A673 (cell line): ENCODE measurements at regions not wholly inside any gene's neighbourhood (a gene's known extent, or its start where the extent isn't known, plus 50 kb on each side); places are given as distances from the start of the nearest gene placed in this dataset.

ENCODE experiments used
- BruUV-seq: library from RNA; stranded (reverse); fragments of 400-500 nt; replicated peaks from 2 replicates; lab custom pipeline; 2021; lab: Mats Ljungman, UMichigan
- CTCF ChIA-PET: fragments of 300-600 bp; sonication (Branson Sonifier 250); formaldehyde crosslinking; loops from one replicate; lab custom pipeline; 2022; ENCODE audit warnings: antibody characterized with exemption; lab: Charles Lee
- POLR2A ChIA-PET: fragments of 300-600 bp; sonication (Branson Sonifier 250); formaldehyde crosslinking; loops from one replicate; lab custom pipeline; 2022; ENCODE audit warnings: antibody characterized with exemption; ENCODE audit not compliant: low non-redundant PET; lab: Charles Lee
- DNase-seq: peaks from one replicate; pipeline ENCODE4 v3.0.0-alpha.2; 2015; ENCODE audit warnings: low spot score
- H3K27ac ChIP-seq: fragments of 200-600 bp; sonication (generic); 2 replicates; pipeline ENCODE4 v1.5.1; 2016; ENCODE audit warnings: mixed run types, low read depth, mild to moderate bottlenecking, mixed read lengths, antibody characterized with exemption, low read length; ENCODE audit not compliant: poor library complexity, severe bottlenecking
- H3K27me3 ChIP-seq: fragments of 200-600 bp; sonication (generic); replicated peaks from 2 replicates; pipeline ENCODE4 v1.6.1; 2017; ENCODE audit warnings: mixed run types, low read depth, mild to moderate bottlenecking, mixed read lengths, antibody characterized with exemption, low read length; ENCODE audit not compliant: insufficient read depth, poor library complexity
- H3K36me3 ChIP-seq: fragments of 200-600 bp; sonication (generic); 2 replicates; pipeline ENCODE4 v1.6.1; 2016; ENCODE audit warnings: mixed run types, mild to moderate bottlenecking, mixed read lengths, antibody characterized with exemption, low read length; ENCODE audit not compliant: insufficient read depth, poor library complexity, severe bottlenecking
- H3K4me1 ChIP-seq: fragments of 200-600 bp; sonication (generic); 2 replicates; pipeline ENCODE4 v1.6.1; 2017; ENCODE audit warnings: mixed run types, mild to moderate bottlenecking, mixed read lengths, antibody characterized with exemption, low read length; ENCODE audit not compliant: insufficient read depth, poor library complexity, severe bottlenecking
- H3K4me3 ChIP-seq: fragments of 200-600 bp; sonication (generic); 2 replicates; pipeline ENCODE4 v1.5.1; 2016; ENCODE audit warnings: low read depth, mixed run types, mild to moderate bottlenecking, mixed read lengths, low read length; ENCODE audit not compliant: poor library complexity, severe bottlenecking
- H3K9me3 ChIP-seq: fragments of 200-600 bp; sonication (generic); 2 replicates; pipeline ENCODE4 v1.6.1; 2016; ENCODE audit warnings: mixed run types, low read depth, mild to moderate bottlenecking, mixed read lengths, antibody characterized with exemption, low read length; ENCODE audit not compliant: poor library complexity, severe bottlenecking
- EZH2 ChIP-seq: fragments of 200-600 bp; sonication (generic); IDR thresholded peaks from 2 replicates; pipeline ENCODE4 v1.6.1; 2017; ENCODE audit warnings: borderline replicate concordance, low read depth, mild to moderate bottlenecking, mixed read lengths, antibody characterized with exemption, low read length; ENCODE audit not compliant: poor library complexity, severe bottlenecking
- intact Hi-C: fragments of 100-400 bp; cut with micrococcal nuclease; formaldehyde crosslinking; loops from one replicate; pipeline ENCODE4 v1.10.0; 2022; ENCODE audit not compliant: unreplicated experiment
- TF ChIP-seq, protein P1 (sequence below): fragments of 300-800, 200-600 bp; sonication (generic); conservative IDR thresholded peaks from 2 replicates; pipeline ENCODE4 v1.5.1; 2017; ENCODE audit warnings: low read depth, mild to moderate bottlenecking, antibody characterized with exemption, low read length, moderate library complexity, mixed read lengths

DNA sequence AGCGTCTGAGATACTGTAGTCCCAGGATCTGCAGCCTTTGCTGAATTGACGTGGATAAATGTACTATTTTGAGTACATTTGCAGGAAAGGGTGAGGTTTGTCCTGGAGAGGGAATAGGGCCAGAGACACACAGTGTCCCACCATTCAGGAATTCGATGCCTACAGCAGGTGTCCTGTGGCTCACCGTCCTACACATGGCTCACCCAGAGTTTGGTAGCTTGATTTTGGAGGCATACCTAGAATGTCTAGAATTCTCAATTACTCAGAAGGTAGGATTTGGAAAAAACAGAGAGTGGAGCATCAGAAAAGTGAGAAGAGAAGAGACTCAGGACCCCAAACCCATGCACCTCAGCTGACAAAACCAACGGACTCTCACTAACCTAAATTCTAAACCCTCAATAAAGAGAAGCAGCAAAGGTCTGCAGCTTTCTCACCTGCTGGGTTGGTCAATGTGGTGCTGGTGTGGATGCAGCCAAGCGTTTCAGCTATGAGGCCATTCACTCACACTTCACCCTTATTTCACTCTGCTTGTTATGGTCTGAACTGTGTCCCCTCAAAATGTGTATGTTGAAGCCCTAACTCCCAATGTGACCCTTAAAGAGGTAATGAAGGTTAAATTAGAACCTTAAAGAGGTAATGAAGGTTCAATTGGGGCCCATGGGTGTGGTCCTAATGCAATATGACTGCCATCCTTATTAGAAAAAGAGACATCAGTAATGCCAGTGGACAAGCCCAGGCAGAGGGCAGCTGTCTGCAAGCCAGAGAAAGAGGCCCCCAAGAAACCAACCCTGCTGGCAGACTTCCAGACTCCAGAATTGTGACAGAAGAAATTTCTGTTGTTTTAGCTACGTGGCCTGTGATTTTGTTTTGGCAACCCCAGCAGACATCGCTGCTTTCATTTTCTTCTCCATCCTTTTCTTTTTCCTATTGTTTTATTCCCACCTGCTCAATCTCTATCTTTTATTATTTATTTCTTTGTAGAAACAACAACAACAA, 187.8 kb downstream of the SNX19 start:
- H3K4me3 ChIP-seq, result no peak overlapping the region
- H3K27me3 ChIP-seq, result no peaks in the 10 kb centered on the region
- no peaks in the 10 kb centered on the region for H3K36me3 ChIP-seq
- ChIA-PET POLR2A (no interaction called here), CTCF (no interaction called here)
- DNase-seq, result no peak
- peaks cover 7% of the 10 kb centered on the region for H3K9me3 ChIP-seq
- intact Hi-C loops, result no loop called here
- TF ChIP-seq, protein P1, sequence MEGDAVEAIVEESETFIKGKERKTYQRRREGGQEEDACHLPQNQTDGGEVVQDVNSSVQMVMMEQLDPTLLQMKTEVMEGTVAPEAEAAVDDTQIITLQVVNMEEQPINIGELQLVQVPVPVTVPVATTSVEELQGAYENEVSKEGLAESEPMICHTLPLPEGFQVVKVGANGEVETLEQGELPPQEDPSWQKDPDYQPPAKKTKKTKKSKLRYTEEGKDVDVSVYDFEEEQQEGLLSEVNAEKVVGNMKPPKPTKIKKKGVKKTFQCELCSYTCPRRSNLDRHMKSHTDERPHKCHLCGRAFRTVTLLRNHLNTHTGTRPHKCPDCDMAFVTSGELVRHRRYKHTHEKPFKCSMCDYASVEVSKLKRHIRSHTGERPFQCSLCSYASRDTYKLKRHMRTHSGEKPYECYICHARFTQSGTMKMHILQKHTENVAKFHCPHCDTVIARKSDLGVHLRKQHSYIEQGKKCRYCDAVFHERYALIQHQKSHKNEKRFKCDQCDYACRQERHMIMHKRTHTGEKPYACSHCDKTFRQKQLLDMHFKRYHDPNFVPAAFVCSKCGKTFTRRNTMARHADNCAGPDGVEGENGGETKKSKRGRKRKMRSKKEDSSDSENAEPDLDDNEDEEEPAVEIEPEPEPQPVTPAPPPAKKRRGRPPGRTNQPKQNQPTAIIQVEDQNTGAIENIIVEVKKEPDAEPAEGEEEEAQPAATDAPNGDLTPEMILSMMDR, result no peak
- TF ChIP-seq EZH2, result no peak
- BruUV-seq, result no TSS peak
- H3K27ac ChIP-seq, result no peak overlapping the region
- H3K4me1 ChIP-seq, result no peaks in the 10 kb centered on the region

DNA sequence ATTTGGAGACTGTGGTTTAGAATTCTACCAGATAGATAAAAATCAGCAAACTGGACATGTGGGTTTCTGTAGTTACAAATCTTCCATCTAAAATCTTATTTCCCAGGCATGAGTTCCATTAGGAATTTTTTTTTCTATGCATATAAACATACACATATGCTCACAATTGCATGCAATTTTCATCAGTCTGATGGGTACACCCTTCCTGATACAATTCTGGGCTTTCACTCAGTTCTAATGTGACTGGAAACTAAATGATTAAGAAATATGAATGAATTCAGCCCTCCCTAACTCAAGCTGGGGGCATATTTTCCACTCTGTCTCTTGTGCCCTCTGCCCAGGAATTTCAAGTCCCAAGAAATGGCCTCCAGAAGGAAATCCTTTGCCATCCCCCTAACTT, 187.1 kb downstream of the SNX19 start:
- Histone ChIP-seq H3K9me3 (peaks cover 10% of the 10 kb centered on the region), H3K4me1 (no peaks in the 10 kb centered on the region), H3K4me3 (no peak overlapping the region), H3K36me3 (no peaks in the 10 kb centered on the region), H3K27ac (no peak overlapping the region), H3K27me3 (no peaks in the 10 kb centered on the region)
- ChIA-PET CTCF (no interaction called here), POLR2A (no interaction called here)
- BruUV-seq, result no TSS peak
- intact Hi-C loops, result no loop called here
- TF ChIP-seq, protein P1, result no peak
- TF ChIP-seq EZH2, result no peak
- no peak for DNase-seq

DNA sequence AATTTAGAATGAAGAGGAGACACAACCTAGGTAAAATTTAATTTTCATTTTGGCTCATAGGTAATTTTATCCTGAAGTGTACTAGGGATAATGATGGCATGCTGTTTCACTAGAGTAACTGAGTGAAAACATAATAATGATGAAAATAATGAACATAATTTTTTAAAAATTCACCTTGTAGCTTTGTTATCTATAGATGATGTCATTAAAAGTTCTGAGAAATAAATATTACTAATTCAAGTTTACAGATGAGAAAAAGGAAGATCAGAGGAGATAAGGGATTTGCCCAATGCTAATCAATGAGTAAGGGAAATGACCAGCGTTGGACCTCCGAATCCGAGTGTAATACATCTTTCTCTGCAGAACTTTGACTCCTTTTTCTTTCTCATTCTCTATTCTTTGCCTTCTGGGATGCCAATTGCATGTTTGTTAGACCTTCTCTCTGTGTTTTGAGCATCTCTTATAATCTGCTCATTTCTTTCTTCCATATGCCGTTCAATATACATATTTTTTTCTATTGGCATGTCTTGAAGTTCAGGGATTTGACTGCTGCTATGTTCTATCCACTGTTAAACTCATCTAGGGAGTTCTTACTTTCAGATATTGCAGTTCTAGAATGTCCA, 186.5 kb downstream of the SNX19 start:
- intact Hi-C loops, result no loop called here
- Histone ChIP-seq H3K27me3 (no peaks in the 10 kb centered on the region), H3K4me3 (no peak overlapping the region), H3K9me3 (peaks cover 12% of the 10 kb centered on the region), H3K27ac (no peak overlapping the region), H3K36me3 (no peaks in the 10 kb centered on the region), H3K4me1 (no peaks in the 10 kb centered on the region)
- BruUV-seq, result no TSS peak
- POLR2A ChIA-PET, result no interaction called here
- DNase-seq, result no peak
- TF ChIP-seq, protein P1, result no peak
- no peak for TF ChIP-seq EZH2
- CTCF ChIA-PET, result no interaction called here
